NCI-H2081 treated with DMSO at 0.1 percent for 48 hours (cell line): ENCODE measurements at regions not wholly inside any gene's neighbourhood (a gene's known extent, or its start where the extent isn't known, plus 50 kb on each side); places are given as distances from the start of the nearest gene placed in this dataset.
"Not testable (repeated sequence)": the region's sequence is repeated elsewhere in the genome, so short reads cannot be mapped to it uniquely, and the experiment has no call there.

Source experiments
- DNase-seq: peaks from one replicate; lab custom pipeline; 2025; lab: John Stamatoyannopoulos, UW

DNA sequence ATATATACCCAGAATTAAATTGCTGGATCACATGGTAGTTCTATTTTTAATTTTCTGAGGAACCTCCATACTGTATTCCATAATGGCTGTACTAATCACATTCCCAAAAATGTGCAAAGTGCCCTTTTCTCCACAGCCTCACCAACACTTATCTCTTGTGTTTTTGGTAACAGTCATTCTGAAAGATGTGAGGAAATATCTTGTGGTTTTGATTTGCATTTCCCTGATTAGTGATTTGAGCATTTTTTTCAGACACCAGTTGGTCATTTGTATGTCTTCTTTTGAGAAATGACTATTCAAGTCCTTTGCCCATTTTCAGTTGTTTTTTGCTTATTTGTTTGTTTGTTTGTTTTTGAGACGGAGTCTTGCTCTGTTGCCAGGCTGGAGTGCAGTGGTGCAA lies 98.1 kb upstream of the SIMC1 start:
- not testable (repeated sequence) for DNase-seq

DNA sequence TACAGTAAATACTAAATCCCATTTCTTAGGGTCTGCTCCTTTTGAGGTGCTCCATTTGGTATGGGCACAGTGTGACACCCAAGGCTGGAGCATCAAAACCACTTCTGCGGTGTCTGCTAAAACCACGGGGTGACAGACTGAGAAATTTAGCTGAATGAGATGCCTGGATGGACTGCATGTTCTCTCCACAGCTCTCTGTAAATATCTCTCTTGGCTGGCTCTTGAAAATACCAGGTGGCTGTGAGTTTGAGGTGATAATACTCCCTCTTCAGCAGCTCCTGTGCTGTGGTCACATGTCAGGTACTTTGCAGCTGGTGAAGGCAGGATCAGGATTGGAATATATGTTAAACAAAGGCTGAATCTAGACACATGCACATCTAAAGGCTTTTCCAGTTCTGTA lies 93.7 kb upstream of the SIMC1 start:
- no peak for DNase-seq

DNA sequence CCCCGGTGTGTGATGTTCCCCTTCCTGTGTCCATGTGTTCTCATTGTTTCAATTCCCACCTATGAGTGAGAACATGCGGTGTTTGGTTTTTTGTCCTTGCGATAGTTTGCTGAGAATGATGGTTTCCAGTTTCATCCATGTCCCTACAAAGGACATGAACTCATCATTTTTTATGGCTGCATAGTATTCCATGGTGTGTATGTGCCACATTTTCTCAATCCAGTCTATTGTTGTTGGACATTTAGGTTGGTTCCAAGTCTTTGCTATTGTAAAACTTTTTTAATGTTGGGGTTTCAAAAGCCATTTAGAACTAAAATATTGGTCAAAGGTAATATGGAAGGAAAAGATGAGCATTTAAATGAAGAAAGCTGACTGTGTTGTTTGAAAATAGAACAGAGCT lies 88.3 kb upstream of the SIMC1 start:
- DNase-seq: not testable (repeated sequence)

DNA sequence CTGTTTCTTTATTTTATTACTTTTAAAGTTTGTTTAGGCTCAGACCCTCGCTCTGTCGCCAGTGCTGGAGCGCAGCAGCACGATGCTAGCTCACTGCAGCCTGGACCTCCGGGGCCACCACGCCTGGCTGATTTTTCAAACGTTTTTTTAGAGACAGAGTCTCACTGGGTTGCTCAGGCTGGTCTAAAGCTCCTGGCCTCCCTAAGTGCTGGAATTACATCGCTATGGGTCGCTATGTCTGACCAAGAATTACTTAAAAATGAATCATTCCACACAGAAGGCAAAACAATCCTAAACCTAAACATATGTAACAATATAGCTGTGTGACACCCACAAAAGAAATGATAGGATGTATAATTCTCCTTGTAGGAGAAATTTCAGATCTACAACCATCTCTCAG lies 86.9 kb upstream of the SIMC1 start:
- DNase-seq: no peak

DNA sequence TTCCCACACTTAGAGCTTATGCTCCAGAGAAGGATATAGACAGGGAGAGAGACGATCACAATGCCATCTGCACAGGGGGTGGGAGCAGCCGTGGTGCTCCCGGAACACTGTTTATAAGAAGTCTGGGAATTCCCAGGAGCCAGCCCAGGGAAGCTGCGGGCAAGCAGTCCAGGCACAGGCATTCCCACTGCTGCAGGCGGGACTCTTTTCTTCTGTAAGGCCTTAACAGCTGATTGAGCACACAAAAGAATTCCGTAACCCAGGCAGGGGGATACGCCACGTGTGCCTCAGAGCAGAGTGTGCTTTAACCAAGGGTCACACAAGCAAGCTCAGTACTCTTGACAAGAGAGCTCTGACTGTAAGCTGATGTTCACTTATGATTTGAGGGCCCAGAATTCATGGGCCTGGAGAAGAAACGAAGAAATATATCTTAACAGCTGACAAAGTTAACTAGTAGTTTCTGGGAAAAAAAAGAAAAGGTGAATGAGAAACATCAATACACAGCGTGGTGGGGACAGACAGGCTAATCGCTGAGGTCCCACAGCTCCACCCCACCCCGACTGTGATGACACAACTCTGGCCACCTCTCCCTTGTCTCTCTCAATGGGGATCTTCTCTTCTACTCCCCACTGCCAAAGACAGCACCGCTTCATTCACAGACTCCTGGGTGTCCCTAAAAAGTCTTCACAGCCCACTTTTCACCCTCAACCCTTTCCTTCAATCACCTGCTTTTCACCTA lies 85.9 kb upstream of the SIMC1 start:
- DNase-seq: no peak

DNA sequence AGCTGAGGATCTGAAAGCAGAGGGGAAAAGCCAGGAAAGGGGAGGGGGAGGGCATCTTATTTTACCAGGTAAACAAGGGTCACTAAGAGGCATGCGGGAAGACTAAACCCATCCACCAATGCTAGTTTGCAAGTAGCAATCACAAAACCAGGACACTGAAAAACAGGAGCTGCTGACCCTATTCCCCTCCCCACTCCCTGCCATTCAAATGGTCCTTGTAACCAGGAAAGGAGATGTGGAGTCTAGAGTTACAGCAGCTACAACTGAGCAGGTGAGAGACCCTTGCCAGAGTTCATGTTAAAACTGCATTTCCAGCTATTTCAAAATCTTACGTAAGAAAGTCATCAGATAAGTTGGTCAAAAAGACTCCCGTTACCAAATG lies 85.3 kb upstream of the SIMC1 start:
- no peak for DNase-seq

DNA sequence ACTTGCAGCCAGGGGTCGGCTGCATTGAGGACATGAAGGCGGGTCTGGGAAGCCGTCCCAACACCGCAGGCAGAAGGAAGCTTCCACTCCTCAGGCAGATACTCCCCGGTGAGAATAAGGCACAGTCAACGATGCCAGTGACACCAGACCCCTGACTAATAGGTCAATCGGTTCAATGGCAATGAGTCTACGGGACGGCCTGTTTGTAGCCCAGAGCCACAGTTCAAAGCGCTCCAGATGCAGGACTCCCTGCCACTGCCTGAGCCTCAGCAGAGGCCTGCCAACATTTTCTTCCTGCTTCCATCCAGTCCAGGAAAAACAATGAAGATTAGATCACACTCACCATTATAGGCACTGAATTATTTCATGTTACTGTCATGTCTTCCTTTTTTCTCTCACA lies 84.5 kb upstream of the SIMC1 start:
- DNase-seq: no peak

DNA sequence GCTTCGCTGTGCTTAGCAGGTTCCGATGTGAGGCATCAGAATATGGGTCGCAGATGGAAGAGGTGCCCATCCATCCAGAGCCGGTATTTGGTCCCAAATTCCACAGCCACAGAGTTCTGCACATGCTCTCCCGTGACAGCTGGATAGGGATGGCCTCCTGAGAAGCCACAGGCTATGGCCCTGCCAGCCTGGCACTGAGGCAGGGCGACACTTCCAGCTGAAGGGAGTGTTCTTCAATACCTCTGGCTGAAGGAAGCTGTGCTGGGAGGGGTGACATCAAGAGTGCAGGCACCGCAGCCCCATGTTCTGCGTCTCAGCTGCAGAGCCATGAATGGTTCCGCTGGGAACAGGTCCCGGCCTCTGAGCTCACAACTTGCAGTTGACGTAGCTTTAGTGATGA lies 83.4 kb upstream of the SIMC1 start:
- no peak for DNase-seq

DNA sequence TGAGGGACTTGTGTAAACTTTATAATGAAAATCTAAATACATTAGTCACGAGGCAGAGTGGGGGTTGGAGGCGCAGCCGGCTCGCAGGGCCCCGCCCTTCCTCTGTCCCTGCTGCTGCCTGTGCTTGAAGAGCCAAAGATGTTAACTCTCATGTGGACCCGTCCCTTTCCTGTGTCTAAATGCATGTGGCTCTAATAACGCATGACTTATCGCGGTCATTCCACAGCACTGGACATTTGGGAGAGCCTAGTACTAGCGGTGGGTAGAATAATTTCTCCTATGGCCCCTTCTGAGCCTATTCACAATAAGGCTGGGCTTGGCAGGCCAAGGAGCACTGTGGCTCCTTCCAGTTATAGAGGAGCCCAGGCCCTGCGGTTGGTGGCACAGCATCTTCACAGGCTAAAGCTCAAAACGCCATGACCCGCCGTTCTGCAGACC lies 82.3 kb upstream of the SIMC1 start:
- no peak for DNase-seq

DNA sequence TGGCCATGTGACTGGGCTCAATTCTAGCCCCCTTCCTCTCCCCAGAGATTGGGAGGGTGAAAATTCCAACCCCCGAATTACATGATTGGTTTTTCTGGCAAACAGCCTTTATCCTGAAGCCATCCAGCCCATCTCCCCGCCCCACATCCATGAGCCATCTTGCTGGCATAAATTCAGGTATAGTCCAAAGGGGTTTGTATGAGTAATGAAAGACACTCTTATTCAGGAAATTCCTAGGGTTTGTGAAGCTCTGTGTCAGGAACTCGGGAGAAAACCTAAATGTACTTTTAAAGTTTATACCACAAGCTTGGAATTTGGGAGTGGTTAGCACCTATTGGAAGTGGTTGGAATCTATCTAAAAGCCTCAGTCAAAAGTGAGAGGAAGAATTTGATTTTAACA lies 80.6 kb upstream of the SIMC1 start:
- DNase-seq: no peak

DNA sequence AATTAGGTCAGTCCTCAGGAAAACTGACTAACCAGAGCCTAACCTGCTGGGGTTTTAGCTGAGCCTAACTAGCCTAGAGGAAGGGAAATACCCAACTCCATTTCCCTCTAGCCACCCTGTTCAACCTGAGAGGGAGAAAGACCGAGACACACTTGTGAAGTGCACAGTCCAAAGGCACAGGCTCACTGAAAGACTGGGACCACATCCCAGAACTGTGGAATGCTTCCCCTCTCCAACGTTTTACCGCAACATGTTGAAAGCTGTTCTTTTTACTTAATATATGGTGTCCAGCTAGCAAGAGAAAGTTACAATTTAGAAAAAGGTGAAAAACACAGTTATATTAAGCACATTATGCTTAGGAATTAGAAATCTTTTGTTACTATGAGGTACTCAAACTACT lies 76.8 kb upstream of the SIMC1 start:
- no peak for DNase-seq

DNA sequence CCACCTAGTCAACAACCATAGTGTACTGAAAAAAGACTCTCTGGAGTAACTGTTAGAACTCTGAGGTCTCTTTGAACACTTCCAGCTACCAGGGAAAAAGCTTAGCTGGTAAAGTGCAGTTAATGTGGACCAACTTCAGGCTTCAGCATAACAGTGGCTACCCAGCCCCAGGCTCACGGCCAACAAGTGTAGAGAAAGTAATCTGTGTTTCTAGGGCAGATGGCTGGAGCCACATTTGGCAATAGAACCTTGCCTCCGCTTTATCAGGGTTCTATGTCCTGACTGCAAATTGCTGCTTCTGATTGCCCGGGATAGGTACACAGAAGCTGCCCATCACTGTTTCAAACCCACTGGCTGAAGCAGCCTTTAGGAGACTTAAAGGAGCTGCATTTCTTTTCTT lies 76.0 kb upstream of the SIMC1 start:
- DNase-seq: no peak

DNA sequence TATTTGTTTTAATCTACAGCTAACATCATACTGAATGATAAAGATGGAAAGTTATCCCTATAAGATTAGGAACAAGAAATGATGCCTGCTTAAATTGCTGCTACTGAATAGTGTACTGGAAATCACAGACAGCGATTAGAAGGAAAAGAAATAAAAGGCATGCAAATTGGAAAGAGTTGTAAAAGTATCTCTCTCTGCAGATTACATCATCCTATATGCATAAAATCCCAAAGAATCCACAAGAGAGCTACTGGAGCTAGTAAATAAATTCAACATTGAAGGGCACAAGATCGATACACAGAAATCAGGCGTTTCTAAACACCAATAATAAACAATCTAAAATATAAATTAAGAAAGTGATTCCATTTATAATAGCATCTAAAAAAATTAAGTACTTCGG lies 75.3 kb upstream of the SIMC1 start:
- DNase-seq: no peak

DNA sequence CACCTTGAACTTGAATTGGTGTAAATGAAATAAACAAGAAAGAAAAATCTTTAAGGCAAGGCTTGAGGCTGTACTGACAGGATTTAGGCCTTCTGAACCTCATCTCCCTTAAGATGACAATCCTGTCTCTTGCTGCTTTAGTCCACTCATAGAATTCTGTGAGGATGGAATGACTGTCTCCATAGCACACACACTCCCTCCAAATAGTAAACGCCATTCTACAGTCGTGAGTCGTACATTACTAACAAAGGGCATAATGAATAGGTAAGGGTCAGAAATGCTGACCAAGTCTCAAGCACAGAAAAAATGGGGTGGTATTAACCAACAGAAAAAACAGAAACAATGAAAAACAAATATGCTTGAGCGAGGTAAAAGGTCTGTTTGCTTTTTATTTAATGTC lies 71.8 kb upstream of the SIMC1 start:
- DNase-seq: no peak

DNA sequence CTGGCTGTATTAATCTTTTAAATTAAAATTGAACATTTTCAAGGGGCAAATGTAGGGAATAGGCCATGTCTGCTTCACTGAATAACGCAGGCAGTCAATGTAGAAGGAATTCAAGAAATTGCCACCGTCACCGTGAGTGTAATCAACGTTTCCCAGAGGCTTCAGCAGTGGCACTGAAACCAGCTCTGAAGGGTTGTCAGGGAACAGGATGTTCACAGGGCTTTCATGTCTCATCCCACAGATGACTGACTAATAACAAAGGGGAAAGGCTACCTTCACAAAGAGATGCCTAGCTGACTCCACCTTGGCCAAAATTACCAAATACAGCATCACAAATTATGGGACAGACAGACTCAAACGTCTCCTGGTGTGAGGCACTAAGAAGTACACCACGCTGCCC lies 70.4 kb upstream of the SIMC1 start:
- DNase-seq: no peak

DNA sequence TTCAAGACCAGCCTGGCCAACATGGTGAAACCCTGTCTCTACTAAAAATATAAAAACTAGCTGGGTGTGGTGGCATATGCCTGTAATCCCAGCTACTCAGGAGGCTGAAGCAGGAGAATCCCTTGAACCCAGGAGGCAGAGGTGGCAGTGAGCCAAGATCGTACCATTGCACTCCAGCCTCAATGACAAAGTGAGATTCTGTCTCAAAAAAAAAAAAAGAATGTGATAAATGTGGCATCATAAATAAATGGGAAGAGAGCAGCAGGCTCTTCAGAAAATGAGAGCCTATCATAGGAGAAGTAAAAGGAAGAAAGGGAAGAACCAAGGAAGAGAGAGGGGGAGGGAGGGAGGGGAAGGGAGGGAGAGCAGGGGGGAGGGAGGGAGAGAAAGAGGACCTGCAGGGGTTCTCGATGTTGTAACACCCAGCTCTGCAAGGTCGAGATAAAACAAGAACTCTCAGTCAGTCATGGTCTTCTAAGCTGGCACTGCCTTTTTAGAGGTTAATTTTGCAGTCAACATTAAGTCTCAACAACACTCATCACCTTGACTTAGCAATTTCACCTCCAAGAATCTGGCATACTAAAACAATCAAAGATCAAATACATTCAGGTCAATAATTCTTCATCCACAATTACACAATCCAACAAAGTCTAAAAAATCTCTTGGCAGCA lies 68.7 kb upstream of the SIMC1 start:
- DNase-seq: no peak

DNA sequence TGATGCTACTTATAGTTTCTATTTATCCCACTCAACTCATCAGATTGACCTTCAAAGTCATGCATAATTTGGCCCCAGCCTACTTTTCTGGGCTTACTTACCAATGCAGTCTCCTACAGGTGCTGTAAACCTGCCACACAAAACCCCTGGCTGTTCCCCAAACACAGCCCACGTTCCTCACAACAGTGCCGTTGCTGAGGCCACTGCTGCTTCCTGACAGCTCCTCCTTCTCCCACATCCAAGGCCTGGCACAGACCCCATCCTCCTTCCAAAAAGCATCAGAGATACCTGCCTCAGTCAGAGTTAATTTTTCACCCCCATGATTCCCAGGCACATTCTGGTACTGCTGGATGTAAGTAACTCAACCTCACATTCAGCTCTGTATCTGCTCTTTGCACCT lies 68.1 kb upstream of the SIMC1 start:
- no peak for DNase-seq

DNA sequence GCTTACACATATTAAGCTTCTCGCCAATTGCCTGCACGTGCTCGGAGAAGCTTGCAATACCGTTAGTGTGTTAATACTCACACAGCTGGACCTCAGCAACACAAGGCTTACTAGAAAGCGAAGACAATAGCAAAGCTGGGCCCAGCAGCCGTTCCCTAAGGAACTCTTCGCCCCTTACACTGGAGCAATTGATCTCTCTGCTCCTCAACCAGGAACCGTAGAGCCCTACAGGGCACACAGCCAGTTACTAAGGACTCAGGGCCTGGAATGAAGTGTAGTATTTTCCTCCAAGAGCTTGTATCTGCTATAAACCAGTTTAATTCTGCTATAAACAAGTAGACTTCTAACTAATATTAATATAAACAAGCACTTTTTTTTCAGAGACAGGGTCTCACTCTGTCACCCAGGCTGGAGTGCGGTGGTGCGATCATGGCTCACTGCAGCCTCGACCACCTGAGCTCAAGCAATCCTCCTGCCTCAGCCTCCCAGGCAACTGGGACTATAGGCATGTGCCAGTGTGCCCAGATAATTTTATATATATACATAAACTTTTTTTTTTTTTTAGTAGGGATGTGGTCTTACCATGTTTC lies 67.0 kb upstream of the SIMC1 start:
- DNase-seq: no peak

DNA sequence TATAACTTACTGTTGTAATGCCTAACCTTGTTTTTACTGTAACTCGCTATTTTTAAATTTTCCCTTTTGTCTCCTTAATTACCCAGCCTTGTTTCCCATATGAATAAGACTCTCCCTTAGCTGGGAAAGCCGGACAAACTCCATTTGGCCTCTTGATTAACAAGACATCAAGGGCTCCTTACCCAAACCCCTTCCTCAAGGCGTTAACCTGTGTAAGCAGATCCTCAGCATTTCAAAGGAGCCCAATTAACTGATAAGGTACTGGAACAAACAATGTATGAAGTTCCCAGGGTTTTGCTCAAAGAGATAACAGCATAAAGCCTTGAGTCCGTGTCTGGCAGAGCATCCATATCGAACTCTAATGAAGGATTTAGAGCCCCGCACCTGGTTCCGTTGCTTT lies 66.0 kb upstream of the SIMC1 start:
- DNase-seq: no peak

DNA sequence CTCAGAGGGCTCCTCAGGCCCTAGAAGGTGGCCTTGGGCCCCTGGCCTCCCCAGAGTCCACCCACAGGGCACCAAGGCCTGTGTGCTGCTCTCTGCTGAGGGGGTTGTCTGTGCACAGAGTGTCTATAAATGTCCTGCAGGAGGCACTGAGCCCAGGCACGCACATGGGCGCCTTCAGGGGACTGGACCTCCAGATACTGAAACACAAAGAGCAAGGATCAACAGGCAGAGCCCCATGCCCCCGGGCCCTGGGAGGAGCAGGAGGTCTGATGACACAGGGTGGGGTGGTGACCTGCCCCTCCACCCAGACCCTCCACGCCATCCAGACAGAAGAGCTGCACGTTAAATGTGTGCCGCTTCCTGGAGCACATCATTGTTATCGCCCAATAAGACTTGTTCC lies 64.6 kb upstream of the SIMC1 start:
- DNase-seq: no peak

DNA sequence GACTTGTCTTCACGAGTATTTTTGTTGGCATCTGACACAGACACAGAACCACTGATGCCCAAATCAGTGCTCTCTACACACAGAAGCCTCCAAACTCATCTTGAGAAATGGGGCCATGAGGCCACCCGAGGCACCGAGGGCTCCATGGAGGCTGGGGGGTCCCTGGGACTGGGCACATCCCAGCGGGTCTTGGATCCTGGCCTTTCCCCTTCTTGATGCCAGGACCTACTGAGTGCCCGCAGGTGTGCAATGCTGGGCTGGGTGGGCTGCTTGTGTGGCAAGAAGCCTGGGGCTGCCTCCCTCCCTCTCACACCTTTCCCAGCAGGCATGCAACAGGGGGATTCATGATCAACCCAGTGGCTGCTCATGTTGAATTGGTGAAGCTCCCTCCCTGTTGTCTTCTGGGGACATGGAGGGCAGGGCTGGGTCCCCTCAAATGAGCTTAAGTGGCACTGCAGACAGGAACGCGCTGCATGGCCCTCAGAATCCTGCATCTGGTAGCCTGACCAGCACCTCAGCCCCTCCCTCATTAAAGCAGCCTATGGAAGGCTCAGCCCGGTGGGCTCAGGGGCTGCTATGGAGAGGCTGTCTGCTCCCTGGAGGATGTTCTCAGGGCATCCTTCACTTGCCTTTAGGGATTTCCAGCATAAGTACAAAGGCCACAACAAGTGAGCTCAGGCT lies 63.7 kb upstream of the SIMC1 start:
- no peak for DNase-seq

DNA sequence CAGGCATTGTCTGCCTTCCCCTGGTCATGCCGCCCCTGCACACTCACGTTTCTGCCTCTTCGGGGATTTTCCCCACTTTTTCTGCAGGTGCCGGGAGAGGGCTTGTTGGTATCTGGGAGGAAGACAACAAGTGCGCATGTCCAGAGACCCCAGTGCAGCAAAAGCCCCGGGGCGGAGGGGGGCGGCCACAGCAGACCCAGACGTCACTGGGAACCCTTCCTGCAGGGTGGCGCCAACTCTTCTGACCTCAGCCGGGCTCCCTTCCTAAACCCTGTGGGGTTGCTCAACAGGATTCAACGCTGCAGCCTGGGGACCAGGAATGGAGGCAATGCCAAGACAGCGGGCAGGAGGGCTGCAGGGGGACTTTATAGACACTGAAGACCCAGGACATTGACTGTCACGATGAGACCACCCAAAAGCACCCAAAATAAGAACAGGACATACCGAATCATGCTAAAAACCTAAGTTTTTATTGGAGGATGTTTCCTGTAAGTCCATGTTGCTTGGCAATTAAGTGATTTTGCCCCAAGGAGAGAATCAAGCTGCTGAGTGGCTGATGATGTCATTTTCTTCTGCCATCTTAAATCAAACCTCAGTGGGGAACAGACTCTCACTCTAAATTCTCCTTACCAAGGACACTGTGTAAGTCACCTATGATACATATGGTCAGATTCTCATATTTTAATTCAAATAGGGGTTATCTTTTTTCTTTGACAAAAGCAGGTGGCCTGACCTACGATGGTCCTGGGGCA lies 62.9 kb upstream of the SIMC1 start:
- DNase-seq: no peak
